ENCODE measurements at regions not wholly inside any gene's neighbourhood (a gene's known extent, or its start where the extent isn't known, plus 50 kb on each side); places are given as distances from the start of the nearest gene placed in this dataset.
A peak's percentile ranks its signal among the peaks of the same experiment; 100 is the strongest.

DNA sequence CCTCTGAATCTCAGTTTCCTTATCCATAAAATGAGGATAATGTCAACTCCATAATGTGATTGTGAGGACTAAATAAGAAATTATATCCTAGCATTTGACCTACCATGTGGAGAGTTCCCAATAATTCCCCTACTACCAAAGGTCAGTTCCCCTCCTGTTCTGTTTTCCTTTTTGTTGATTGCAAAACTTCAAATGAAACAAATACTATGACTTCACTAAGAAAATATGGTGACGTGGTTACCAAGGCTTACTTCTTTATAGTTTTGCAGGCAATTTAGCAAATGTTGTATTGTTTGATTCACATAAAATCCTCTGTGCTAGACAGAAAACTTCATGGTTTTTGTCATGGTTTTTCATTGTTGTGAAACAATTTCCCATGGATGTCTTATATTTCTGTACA is 153.8 kb upstream of the RORA start:
- TF ChIP-seq, protein P1, sequence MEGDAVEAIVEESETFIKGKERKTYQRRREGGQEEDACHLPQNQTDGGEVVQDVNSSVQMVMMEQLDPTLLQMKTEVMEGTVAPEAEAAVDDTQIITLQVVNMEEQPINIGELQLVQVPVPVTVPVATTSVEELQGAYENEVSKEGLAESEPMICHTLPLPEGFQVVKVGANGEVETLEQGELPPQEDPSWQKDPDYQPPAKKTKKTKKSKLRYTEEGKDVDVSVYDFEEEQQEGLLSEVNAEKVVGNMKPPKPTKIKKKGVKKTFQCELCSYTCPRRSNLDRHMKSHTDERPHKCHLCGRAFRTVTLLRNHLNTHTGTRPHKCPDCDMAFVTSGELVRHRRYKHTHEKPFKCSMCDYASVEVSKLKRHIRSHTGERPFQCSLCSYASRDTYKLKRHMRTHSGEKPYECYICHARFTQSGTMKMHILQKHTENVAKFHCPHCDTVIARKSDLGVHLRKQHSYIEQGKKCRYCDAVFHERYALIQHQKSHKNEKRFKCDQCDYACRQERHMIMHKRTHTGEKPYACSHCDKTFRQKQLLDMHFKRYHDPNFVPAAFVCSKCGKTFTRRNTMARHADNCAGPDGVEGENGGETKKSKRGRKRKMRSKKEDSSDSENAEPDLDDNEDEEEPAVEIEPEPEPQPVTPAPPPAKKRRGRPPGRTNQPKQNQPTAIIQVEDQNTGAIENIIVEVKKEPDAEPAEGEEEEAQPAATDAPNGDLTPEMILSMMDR (IDR thresholded peaks at IDR 0.05; ENCODE audit: insufficient read depth, missing control alignments) = no peak
- FAIRE-seq (peak; percentile 21), DNase-seq (ENCODE audit: insufficient read length, low spot score) (no peak)

DNA sequence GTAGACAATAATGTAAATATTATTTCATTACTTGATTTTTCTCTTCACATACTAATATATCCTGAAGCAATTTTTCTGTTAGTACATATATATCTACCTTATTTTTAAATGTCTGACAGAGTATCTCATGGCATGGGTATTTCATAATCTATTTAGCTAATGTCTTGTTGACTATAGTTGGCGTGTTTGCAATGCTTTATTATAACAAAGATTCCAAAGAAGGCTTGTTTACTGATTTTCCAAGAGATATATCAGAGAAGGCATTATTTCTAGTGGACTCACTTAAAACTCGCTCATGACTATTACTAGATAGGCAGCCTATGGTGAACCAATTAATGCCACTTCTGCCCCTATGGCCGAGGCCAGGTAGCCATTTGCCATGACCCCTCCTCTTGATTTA is 152.4 kb upstream of the RORA start:
- FAIRE-seq (no peak), DNase-seq (ENCODE audit: insufficient read length, low spot score) (no peak)
- TF ChIP-seq, protein P1 (IDR thresholded peaks at IDR 0.05; ENCODE audit: insufficient read depth, missing control alignments) = no peak

DNA sequence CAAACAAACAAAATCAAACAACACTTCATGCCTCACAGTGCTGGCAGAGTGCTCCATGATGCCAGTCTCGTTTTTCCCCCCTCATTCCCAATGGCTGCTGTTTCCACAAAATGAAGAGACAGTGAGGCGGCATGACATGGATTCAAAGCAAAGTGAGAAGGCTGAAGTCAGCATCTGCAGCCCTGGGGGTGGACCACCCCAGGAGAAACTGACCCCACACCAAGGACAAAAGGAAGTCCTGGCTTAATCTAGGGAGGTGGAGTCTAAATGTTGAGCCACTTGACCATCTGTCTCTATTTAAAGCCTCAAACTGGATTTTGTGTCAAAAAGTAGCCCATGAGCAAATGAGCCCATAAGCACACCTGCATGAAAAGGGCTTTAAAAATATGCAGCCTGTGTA is 151.2 kb upstream of the RORA start:
- TF ChIP-seq, protein P1 (IDR thresholded peaks at IDR 0.05; ENCODE audit: insufficient read depth, missing control alignments) = no peak
- DNase-seq (ENCODE audit: insufficient read length, low spot score) (no peak), FAIRE-seq (no peak)

DNA sequence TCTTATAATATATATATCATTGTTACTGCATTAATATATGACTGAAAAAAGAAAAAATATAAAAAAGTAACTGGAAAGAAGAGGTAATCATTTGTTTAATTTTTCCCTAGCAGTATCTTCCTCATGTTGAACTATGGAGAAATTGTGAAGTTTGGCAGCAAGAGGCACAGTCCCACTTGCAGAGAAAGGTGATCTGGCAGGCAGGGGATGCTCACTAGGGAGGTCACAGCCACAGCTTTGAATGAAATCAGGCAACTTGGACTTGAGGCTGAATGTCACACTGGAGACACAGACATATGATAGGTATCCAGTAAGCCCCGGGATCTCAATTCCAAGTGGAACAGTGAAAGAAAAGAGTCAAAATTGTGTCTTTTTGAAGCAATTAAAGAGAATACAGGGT is 149.9 kb upstream of the RORA start:
- TF ChIP-seq, protein P1 (IDR thresholded peaks at IDR 0.05; ENCODE audit: insufficient read depth, missing control alignments) = no peak
- FAIRE-seq (no peak), DNase-seq (ENCODE audit: insufficient read length, low spot score) (no peak)

DNA sequence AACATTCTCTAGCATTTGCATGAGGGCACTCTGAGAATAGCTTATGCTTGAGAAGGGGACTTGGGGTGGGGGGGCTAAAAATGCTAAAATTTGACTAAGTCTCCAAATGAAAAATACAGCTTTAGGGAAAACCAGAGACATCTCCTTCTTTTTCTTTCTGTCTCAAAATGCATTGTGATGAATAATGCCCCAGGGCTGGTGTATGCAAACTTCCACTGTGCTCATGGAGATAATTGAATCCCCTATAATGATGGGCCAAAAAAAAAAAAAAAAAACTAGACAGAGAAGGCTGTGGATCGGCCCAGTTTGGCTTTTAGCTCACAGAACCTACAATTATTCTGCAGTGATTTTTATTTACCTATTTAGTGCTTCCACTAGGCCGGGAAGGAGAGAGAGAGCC is 147.9 kb upstream of the RORA start:
- DNase-seq (ENCODE audit: insufficient read length, low spot score) = no peak

DNA sequence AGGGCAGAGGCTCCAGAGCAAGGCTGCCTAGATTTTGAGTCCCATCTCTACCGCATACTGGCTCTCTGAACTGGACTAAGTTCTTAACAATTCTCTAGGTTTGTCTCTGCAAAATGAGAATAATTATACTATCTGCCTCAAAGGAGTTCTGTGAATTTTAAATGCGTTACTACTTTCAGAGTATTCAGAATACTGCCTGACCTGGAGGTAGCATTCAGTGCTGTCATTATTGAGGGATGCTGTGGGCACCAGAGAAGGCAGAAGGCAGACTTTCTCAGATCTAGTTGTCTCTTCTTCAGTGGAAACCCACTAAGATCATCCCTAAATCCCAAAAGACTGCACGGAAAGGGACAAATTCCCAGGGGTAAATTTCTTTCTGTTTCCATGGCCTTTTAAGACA is 147.4 kb upstream of the RORA start:
- FAIRE-seq (no peak), DNase-seq (ENCODE audit: insufficient read length, low spot score) (no peak)
- TF ChIP-seq, protein P1 (IDR thresholded peaks at IDR 0.05; ENCODE audit: insufficient read depth, missing control alignments) = no peak

More for the DNA sequence above, 147.9 kb upstream of the RORA start:
- no peak for FAIRE-seq
- TF ChIP-seq, protein P1 (IDR thresholded peaks at IDR 0.05; ENCODE audit: insufficient read depth, missing control alignments) = no peak

DNA sequence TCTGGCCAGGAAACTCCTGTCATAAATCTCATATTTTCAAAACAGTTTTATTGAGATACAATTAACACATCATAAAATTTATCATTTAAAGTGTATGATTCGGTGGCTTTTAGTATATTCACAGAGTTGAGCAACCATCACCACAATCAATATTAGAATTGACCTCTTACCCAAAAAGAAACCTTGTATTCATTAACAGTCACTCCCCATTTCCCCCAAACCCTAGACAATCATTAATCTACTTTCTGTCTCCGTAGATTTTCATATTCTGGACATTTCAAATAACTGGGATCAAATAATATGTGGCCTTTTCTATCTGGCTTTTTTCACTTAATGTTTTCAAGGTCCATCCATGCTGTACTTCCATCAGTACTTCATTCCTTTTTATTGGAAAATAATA is 145.7 kb upstream of the RORA start:
- no peak for FAIRE-seq
- TF ChIP-seq, protein P1 (IDR thresholded peaks at IDR 0.05; ENCODE audit: insufficient read depth, missing control alignments) = no peak
- DNase-seq (ENCODE audit: insufficient read length, low spot score) = no peak
